HEK293T (cell line): ENCODE measurements at regions not wholly inside any gene's neighbourhood (a gene's known extent, or its start where the extent isn't known, plus 50 kb on each side); places are given as distances from the start of the nearest gene placed in this dataset.

Experiments
- CTCF ChIA-PET: fragments of 350-600 bp; formaldehyde crosslinking; extraction: SDS; loops from one replicate; lab custom pipeline; 2021; ENCODE audit warnings: antibody characterized with exemption, inconsistent platforms; lab: Yijun Ruan, JAX
- POLR2A ChIA-PET: fragments of 350-600 bp; formaldehyde crosslinking; extraction: SDS; loops from one replicate; lab custom pipeline; 2020; ENCODE audit warnings: antibody characterized with exemption, inconsistent platforms; lab: Yijun Ruan, JAX
- DNase-seq: peaks from one replicate; pipeline ENCODE4 v3.0.0; 2012; ENCODE audit warnings: mixed read lengths; ENCODE audit errors: extremely low spot score
- ARNT ChIP-seq: fragments of 450-650 bp; IDR thresholded peaks from 2 replicates; pipeline ENCODE4 v1.6.1; 2017; ENCODE audit warnings: mild to moderate bottlenecking
- BHLHE40 ChIP-seq: fragments of 450-650 bp; IDR thresholded peaks from 2 replicates; pipeline ENCODE4 v1.6.1; 2016; ENCODE audit warnings: mild to moderate bottlenecking, moderate library complexity, borderline replicate concordance
- CTBP1 ChIP-seq: fragments of 450-650 bp; IDR thresholded peaks from 2 replicates; pipeline ENCODE4 v1.6.1; 2016; ENCODE audit warnings: borderline replicate concordance
- ELF4 ChIP-seq: fragments of 450-650 bp; IDR thresholded peaks from 2 replicates; pipeline ENCODE4 v1.6.1; 2017; ENCODE audit warnings: antibody characterized with exemption
- FOXA1 ChIP-seq: fragments of 450-650 bp; IDR thresholded peaks from 2 replicates; pipeline ENCODE4 v1.6.1; 2016; ENCODE audit warnings: mild to moderate bottlenecking
- FOXK2 ChIP-seq: fragments of 450-650 bp; IDR thresholded peaks from 2 replicates; pipeline ENCODE4 v1.6.1; 2016; ENCODE audit warnings: mild to moderate bottlenecking
- FOXM1 ChIP-seq: fragments of 450-650 bp; IDR thresholded peaks from 2 replicates; pipeline ENCODE4 v1.6.1; 2017; ENCODE audit warnings: mild to moderate bottlenecking, borderline replicate concordance
- HDGF ChIP-seq: fragments of 450-650 bp; IDR thresholded peaks from 2 replicates; pipeline ENCODE4 v1.6.1; 2017; ENCODE audit warnings: antibody characterized with exemption, borderline replicate concordance
- L3MBTL2 ChIP-seq: fragments of 450-650 bp; conservative IDR thresholded peaks from 2 replicates; pipeline ENCODE4 v1.6.1; 2016; ENCODE audit warnings: mild to moderate bottlenecking
- LEF1 ChIP-seq: fragments of 450-650 bp; IDR thresholded peaks from 2 replicates; pipeline ENCODE4 v1.6.1; 2017; ENCODE audit warnings: mild to moderate bottlenecking, borderline replicate concordance
- NFRKB ChIP-seq: fragments of 450-650 bp; IDR thresholded peaks from 2 replicates; pipeline ENCODE4 v1.6.1; 2016; ENCODE audit warnings: mild to moderate bottlenecking, moderate library complexity
- PKNOX1 ChIP-seq: fragments of 450-650 bp; IDR thresholded peaks from 2 replicates; pipeline ENCODE4 v1.6.1; 2016
- SP1 ChIP-seq: fragments of 450-650 bp; IDR thresholded peaks from 2 replicates; pipeline ENCODE4 v1.6.1; 2017
- SUZ12 ChIP-seq: fragments of 450-650 bp; IDR thresholded peaks from 2 replicates; pipeline ENCODE4 v1.6.1; 2016; ENCODE audit warnings: mild to moderate bottlenecking
- TARDBP ChIP-seq: fragments of 450-650 bp; IDR thresholded peaks from 2 replicates; pipeline ENCODE4 v1.6.1; 2016
- ZNF384 ChIP-seq: fragments of 450-650 bp; IDR thresholded peaks from 2 replicates; pipeline ENCODE4 v1.6.1; 2016

GRCh38 chr16:9286930-9287329 is 195.5 kb downstream of the HAPSTR1 start:
- CTCF ChIA-PET, result no interaction called here
- no peak for DNase-seq
- POLR2A ChIA-PET, result no interaction called here
- no peak for TF ChIP-seq FOXK2
- TF ChIP-seq LEF1, result no peak
- TF ChIP-seq ARNT, result no peak
- no peak for TF ChIP-seq SUZ12
- TF ChIP-seq TARDBP, result no peak
- TF ChIP-seq NFRKB, result no peak
- TF ChIP-seq HDGF, result no peak
- no peak for TF ChIP-seq SP1
- no peak for TF ChIP-seq FOXA1
- no peak for TF ChIP-seq CTBP1
- no peak for TF ChIP-seq L3MBTL2
- TF ChIP-seq PKNOX1, result no peak

GRCh38 chr16:9296271-9296590 is 204.8 kb downstream of the HAPSTR1 start:
- ChIA-PET POLR2A (no interaction called here), CTCF (no interaction called here)
- no peak for DNase-seq
- no peak for TF ChIP-seq HDGF
- no peak for TF ChIP-seq ZNF384
- no peak for TF ChIP-seq NFRKB
- no peak for TF ChIP-seq FOXM1
- TF ChIP-seq SUZ12, result no peak
- no peak for TF ChIP-seq PKNOX1
- TF ChIP-seq CTBP1, result no peak
- TF ChIP-seq ARNT, result no peak
- no peak for TF ChIP-seq LEF1
- no peak for TF ChIP-seq BHLHE40
- TF ChIP-seq ELF4, result no peak
- no peak for TF ChIP-seq FOXK2

DNA sequence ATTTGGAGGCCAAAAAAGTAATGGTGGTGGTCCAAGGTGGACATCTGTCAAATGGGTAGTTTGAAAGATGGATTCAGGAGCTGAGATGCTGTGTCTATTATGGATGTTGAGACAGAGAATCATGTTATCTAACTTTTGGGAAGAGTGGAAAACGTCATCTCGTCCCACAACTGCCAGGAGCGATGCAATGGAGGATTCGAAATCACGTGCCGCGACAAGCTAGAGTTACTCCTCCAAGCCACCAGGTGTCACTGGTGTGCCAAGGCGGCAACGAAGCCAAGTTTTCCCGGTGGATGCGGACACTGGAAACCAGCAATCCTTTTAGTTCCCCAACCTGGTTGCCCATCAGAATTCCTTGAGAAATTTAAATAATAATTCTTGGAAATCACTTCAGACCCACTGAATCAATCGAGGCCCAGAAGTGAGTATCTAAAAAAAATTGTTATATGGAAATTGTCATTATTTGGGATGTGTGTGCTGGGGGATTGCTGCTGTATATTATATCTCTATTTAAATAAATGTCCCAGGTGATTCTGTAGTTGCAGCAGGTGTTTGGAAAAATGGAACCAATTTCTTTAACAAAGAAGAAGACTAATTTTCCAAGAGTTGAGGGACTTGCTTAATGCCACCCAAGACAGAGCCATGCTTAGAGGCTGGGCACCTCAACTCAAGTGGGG is 206.1 kb downstream of the HAPSTR1 start:
- TF ChIP-seq L3MBTL2 (peak; percentile 66), BHLHE40 (peak; percentile 24; the same call in 1 of the 2 replicates), SP1 (no peak), FOXK2 (no peak)
- peak; percentile 75 for DNase-seq
- ChIA-PET POLR2A (no interaction called here), CTCF (interaction anchor here (0.8 kb wide), 1 partner anchor 9 kb away, joined by 4 read pairs; no protein-coding TSS in a partner anchor)

DNA sequence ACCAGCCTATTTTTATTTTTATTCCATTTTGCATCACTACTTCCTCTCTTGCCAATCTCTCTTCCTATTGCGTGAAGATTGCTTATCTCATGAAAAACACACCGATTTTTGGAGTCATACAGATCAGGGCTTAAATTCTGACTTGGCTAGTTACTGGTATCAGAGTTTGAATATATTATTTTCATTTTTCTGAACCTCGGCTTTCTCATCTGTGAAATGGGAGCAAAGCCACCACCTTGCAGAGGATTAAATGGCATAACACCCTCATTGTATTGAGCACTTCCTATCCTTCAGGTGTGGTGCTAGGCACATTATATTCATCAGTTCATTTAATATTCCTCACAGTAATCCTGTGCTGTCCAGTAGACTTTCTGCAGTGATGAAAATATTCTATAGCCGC is 208.8 kb downstream of the HAPSTR1 start:
- ChIA-PET POLR2A (no interaction called here), CTCF (no interaction called here)
- no peak for DNase-seq
- TF ChIP-seq ELF4 (no peak), ARNT (no peak), L3MBTL2 (no peak), FOXM1 (no peak), PKNOX1 (no peak), FOXA1 (no peak), HDGF (no peak), TARDBP (no peak), NFRKB (no peak), FOXK2 (no peak), SP1 (no peak)

- no peak for TF ChIP-seq ELF4
- no peak for TF ChIP-seq ZNF384
- no peak for TF ChIP-seq SUZ12
- no peak for TF ChIP-seq FOXK2
- no peak for TF ChIP-seq PKNOX1
- no peak for TF ChIP-seq L3MBTL2
- TF ChIP-seq NFRKB, result no peak
- TF ChIP-seq CTBP1, result no peak
- TF ChIP-seq HDGF, result no peak
- no peak for TF ChIP-seq ARNT
- TF ChIP-seq BHLHE40, result no peak
- no peak for TF ChIP-seq FOXM1
- TF ChIP-seq SP1, result no peak
- TF ChIP-seq FOXA1, result no peak
- TF ChIP-seq TARDBP, result no peak
- TF ChIP-seq LEF1, result no peak
- no peak for DNase-seq
- CTCF ChIA-PET, result no interaction called here
- POLR2A ChIA-PET, result no interaction called here
Observed at GRCh38 chr16:9302072-9302471, 210.6 kb downstream of the HAPSTR1 start.

DNA sequence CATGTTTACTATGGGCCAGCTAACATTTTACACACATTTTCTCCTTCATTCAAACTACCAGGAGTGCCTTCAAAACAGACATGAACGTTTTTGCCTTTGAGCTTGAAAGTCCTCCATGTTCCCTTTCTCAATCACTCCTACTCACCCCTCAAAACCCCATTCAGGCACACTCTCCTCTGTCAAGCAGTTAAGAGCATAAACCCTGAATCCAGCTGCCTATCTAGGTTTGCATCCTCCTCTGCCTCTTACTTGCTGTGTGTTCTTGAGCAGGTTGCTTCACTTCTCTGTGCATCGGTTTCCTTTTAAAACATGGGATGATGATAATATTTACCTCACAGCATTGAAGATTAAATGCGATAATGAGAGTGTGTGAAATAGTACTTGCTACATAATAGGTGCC is 215.3 kb downstream of the HAPSTR1 start:
- POLR2A ChIA-PET, result no interaction called here
- TF ChIP-seq SUZ12 (no peak), NFRKB (no peak), LEF1 (no peak), BHLHE40 (no peak), CTBP1 (no peak)
- CTCF ChIA-PET, result no interaction called here
- no peak for DNase-seq
